SU-DHL-6 (cell line): ENCODE measurements at regions not wholly inside any gene's neighbourhood (a gene's known extent, or its start where the extent isn't known, plus 50 kb on each side); places are given as distances from the start of the nearest gene placed in this dataset.

Source experiments
- H2AFZ ChIP-seq: fragments of 200-600 bp; sonication (generic); 2 replicates; pipeline ENCODE4 v1.6.1; 2014; ENCODE audit warnings: low read depth, mild to moderate bottlenecking, moderate library complexity, mixed read lengths, antibody characterized with exemption, low read length; ENCODE audit not compliant: severe bottlenecking
- H3F3A ChIP-seq: fragments of 200-600 bp; shearing (Covaris generic); 2 replicates; pipeline ENCODE4 v1.6.0; 2016; ENCODE audit warnings: antibody characterized with exemption, mild to moderate bottlenecking; ENCODE audit not compliant: insufficient read depth
- H3K27ac ChIP-seq: fragments of 200-600 bp; sonication (generic); 2 replicates; pipeline ENCODE4 v1.5.1; 2016; ENCODE audit warnings: low read depth, mild to moderate bottlenecking, low read length, moderate library complexity, mixed read lengths
- H3K27me3 ChIP-seq: fragments of 200-600 bp; sonication (generic), shearing (Covaris generic); 2 replicates; pipeline ENCODE4 v1.6.0; 2014; ENCODE audit warnings: mild to moderate bottlenecking, low read length
- H3K36me3 ChIP-seq: fragments of 200-600 bp; sonication (generic); 2 replicates; pipeline ENCODE4 v1.6.1; 2014; ENCODE audit warnings: mild to moderate bottlenecking, low read length, mixed read lengths
- H3K4me2 ChIP-seq: fragments of 300-600, 200-600 bp; shearing (Covaris generic), sonication (generic); 2 replicates; pipeline ENCODE4 v1.6.0; 2014; ENCODE audit warnings: low read length, low read depth, mild to moderate bottlenecking; ENCODE audit not compliant: poor library complexity, severe bottlenecking
- H3K4me3 ChIP-seq: fragments of 200-600 bp; sonication (generic); 2 replicates; pipeline ENCODE4 v1.5.1; 2014; ENCODE audit warnings: antibody characterized with exemption, low read length, mild to moderate bottlenecking, mixed read lengths; ENCODE audit not compliant: insufficient read depth, poor library complexity, severe bottlenecking
- H3K79me2 ChIP-seq: fragments of 200-600 bp; sonication (generic); 2 replicates; pipeline ENCODE4 v1.6.1; 2014; ENCODE audit warnings: mild to moderate bottlenecking, low read length, moderate library complexity; ENCODE audit not compliant: insufficient read depth
- H3K9ac ChIP-seq: fragments of 200-600 bp; sonication (generic); 2 replicates; pipeline ENCODE4 v1.7.0; 2014; ENCODE audit warnings: mild to moderate bottlenecking, low read length
- H3K9me2 ChIP-seq: fragments of 200-600 bp; sonication (generic); replicated peaks from 2 replicates; pipeline ENCODE4 v1.6.1; 2014; ENCODE audit warnings: low read length; ENCODE audit not compliant: insufficient read depth
- H3K9me3 ChIP-seq: fragments of 200-600 bp; sonication (generic); 2 replicates; pipeline ENCODE4 v1.6.1; 2014; ENCODE audit warnings: low read length, mixed read lengths; ENCODE audit not compliant: insufficient read depth
- H4K20me1 ChIP-seq: fragments of 200-600 bp; sonication (generic); 2 replicates; pipeline ENCODE4 v1.6.1; 2014; ENCODE audit warnings: low read depth, mild to moderate bottlenecking, antibody characterized with exemption, low read length, moderate library complexity, mixed read lengths
- CTCF ChIP-seq: fragments of 200-600 bp; sonication (generic); IDR thresholded peaks from one replicate; pipeline ENCODE4 v1.5.1; 2017; ENCODE audit warnings: antibody characterized with exemption, mild to moderate bottlenecking, low read length, moderate library complexity; ENCODE audit not compliant: insufficient read depth, poor library complexity, severe bottlenecking
- EZH2phosphoT487 ChIP-seq: fragments of 200-600 bp; sonication (generic), shearing (Covaris generic); conservative IDR thresholded peaks from 2 replicates; pipeline ENCODE4 v1.6.1; 2018; ENCODE audit warnings: mild to moderate bottlenecking, antibody characterized with exemption, low read length, moderate library complexity, mixed read lengths

DNA sequence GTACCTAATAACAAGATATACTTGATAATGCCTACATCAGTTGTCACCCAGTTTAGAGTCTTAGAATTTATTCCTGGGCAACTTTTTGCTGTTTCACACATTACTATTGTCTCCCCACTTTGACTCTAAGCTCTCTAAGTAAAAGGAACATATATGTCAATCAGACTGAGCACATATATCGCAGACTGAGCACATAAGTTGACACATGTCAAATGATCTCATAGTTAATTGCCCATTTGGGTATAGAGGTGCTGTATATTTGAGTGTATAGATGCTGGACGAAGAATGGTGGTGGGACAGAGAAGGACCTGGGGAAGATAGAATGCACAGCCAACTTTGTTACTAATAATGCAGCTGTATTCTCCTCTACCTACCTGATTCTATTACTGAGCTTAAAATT is 746.0 kb upstream of the CDH2 start:
- Histone ChIP-seq H2AFZ (no peak overlapping the region), H3K9ac (no peak overlapping the region), H3K79me2 (no peaks in the 10 kb centered on the region), H3F3A (no peaks in the 10 kb centered on the region), H4K20me1 (no peaks in the 10 kb centered on the region), H3K36me3 (no peaks in the 10 kb centered on the region), H3K4me2 (no peak overlapping the region), H3K27ac (no peak overlapping the region), H3K27me3 (no peaks in the 10 kb centered on the region), H3K4me3 (no peak overlapping the region), H3K9me2 (no peaks in the 10 kb centered on the region), H3K9me3 (no peaks in the 10 kb centered on the region)
- no peak for TF ChIP-seq CTCF
- no peak for TF ChIP-seq EZH2phosphoT487

DNA sequence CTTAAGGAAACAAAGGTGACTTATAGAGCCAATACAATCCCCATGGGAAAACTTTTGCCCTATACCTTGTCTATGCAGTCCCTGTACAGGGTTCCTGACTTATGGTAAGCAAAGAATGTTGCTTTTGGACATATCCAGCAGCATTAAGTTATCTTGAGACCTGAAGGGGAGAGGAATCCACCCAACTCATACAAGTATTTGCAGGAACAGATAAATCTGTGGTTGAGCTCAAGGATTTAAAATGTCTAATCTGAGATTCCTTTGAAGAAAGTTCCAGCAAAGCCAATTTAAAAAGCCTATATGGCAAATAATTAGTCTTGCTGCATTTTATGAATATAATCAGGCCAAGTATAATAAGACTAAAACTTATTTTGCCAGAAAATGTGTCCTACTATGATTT is 739.5 kb upstream of the CDH2 start:
- TF ChIP-seq CTCF (no peak), EZH2phosphoT487 (no peak)

DNA sequence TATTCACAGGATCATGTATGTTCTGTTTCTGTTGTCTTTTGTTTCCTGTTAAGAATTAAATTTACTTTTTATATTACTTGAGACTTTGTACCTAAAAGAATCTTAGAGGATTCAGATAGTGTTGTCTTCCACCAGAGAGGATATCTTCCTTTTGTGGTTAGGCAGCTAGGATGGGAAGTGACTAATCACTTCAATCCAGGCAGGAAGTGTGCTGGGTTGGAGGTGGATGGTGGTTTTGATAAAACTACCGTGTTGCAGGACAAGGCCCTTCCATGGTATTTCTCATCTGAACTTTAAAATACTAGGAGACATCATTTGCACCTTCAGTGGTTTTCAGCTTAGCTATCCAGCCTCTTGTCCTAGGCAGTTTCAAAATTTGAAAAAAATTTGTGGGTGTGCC is 728.6 kb upstream of the CDH2 start:
- H3K9ac ChIP-seq = no peak overlapping the region
- H3K4me2 ChIP-seq = no peak overlapping the region
- no peaks in the 10 kb centered on the region for H3K79me2 ChIP-seq
- TF ChIP-seq EZH2phosphoT487 (no peak), CTCF (no peak)
- H3K27me3 ChIP-seq = no peaks in the 10 kb centered on the region
- no peak overlapping the region for H3K27ac ChIP-seq
- no peak overlapping the region for H2AFZ ChIP-seq
- H4K20me1 ChIP-seq = no peaks in the 10 kb centered on the region
- no peaks in the 10 kb centered on the region for H3K36me3 ChIP-seq
- no peak overlapping the region for H3K4me3 ChIP-seq
- H3K9me2 ChIP-seq = no peaks in the 10 kb centered on the region
- H3K9me3 ChIP-seq = no peaks in the 10 kb centered on the region
- H3F3A ChIP-seq = no peaks in the 10 kb centered on the region

More for the DNA sequence above, 739.5 kb upstream of the CDH2 start:
- Histone ChIP-seq H3K27me3 (no peaks in the 10 kb centered on the region), H3K9me2 (0 out of 2 replicates have a peak, but pooled peaks cover 6% of the 10 kb centered on the region), H3K4me3 (no peak overlapping the region), H3K27ac (no peak overlapping the region), H4K20me1 (no peaks in the 10 kb centered on the region), H3K9me3 (peaks cover 10% of the 10 kb centered on the region; the same call in 1 of the 2 replicates), H2AFZ (no peak overlapping the region), H3K36me3 (no peaks in the 10 kb centered on the region), H3K4me2 (no peak overlapping the region), H3K9ac (no peak overlapping the region), H3F3A (no peaks in the 10 kb centered on the region), H3K79me2 (no peaks in the 10 kb centered on the region)
